ELF-1 (cell line): ENCODE measurements at regions not wholly inside any gene's neighbourhood (a gene's known extent, or its start where the extent isn't known, plus 50 kb on each side); places are given as distances from the start of the nearest gene placed in this dataset.

Experiments used
- DNase-seq: peaks from one replicate; pipeline ENCODE4 v3.0.0-alpha.2; 2016; ENCODE audit warnings: low read depth, low spot score

- DNase-seq, result no peak
Observed at GRCh38 chr18:75497576-75498235, 70.2 kb upstream of the SMIM21 start.

GRCh38 chr18:75496151-75496550 lies 68.6 kb upstream of the SMIM21 start:
- no peak for DNase-seq

GRCh38 chr18:75492852-75493251 lies 65.3 kb upstream of the SMIM21 start:
- no peak for DNase-seq

- no peak for DNase-seq
Observed at GRCh38 chr18:75491361-75491760, 63.9 kb upstream of the SMIM21 start.

GRCh38 chr18:75489493-75490190 lies 62.1 kb upstream of the SMIM21 start:
- DNase-seq, result no peak

GRCh38 chr18:75483662-75484061 lies 56.2 kb upstream of the SMIM21 start:
- DNase-seq, result no peak

- DNase-seq, result no peak
Observed at GRCh38 chr18:75482880-75483279, 55.4 kb upstream of the SMIM21 start.

GRCh38 chr18:75480487-75480886 lies 53.0 kb upstream of the SMIM21 start:
- DNase-seq, result no peak

- peak; percentile 10 for DNase-seq
Observed at GRCh38 chr18:75478996-75479880, 51.7 kb upstream of the SMIM21 start.

- no peak for DNase-seq
Observed at GRCh38 chr18:75477900-75478299, 50.4 kb upstream of the SMIM21 start.
